Stomach (tissue), 8 donors: ENCODE measurements at regions not wholly inside any gene's neighbourhood (a gene's known extent, or its start where the extent isn't known, plus 50 kb on each side); places are given as distances from the start of the nearest gene placed in this dataset.

ENCODE experiments used
- DNase-seq, 2 donors: peaks; one replicate each; pipeline versions ENCODE4 v3.0.0 to v3.0.0-alpha.2; 2013 to 2019
- H3K27ac ChIP-seq, 5 donors: fragments of 200-600 bp in 4 of 5; sonication (generic) in 4 of 5; one replicate each; pipeline ENCODE4 v1.5.1; 2013 to 2019; ENCODE audit warnings: mild to moderate bottlenecking in 1 of 5, moderate library complexity in 1 of 5
- H3K27me3 ChIP-seq, 3 donors: fragments of 200-600 bp; sonication (generic); one replicate each; pipeline ENCODE4 v1.5.1; 2017 to 2019; ENCODE audit warnings: mixed run types in 1 of 3
- H3K36me3 ChIP-seq, 4 donors: fragments of 200-600 bp; sonication (generic); 1 replicate in 3 of 4; 2 replicates in 1 of 4; pipeline ENCODE4 v1.5.1; 2016 to 2019
- H3K4me1 ChIP-seq, 4 donors: fragments of 200-600 bp; sonication (generic); one replicate each; pipeline ENCODE4 v1.5.1; 2016 to 2019
- H3K4me3 ChIP-seq, 4 donors: fragments of 200-600 bp; sonication (generic) in 3 of 4; one replicate each; pipeline ENCODE4 v1.5.1; 2016 to 2019; ENCODE audit warnings: mild to moderate bottlenecking in 1 of 4
- H3K9me3 ChIP-seq, 4 donors: fragments of 200-600 bp; sonication (generic); one replicate each; pipeline ENCODE4 v1.5.1; 2016 to 2019
- EP300 ChIP-seq: sonication (generic); formaldehyde crosslinking; IDR thresholded peaks from one replicate; pipeline ENCODE4 v1.6.1; 2017; ENCODE audit warnings: antibody characterized with exemption
- POLR2A ChIP-seq, 4 donors: fragments of 450-650 bp; IDR thresholded peaks; one replicate each; pipeline ENCODE4 v1.6.1; 2016; ENCODE audit warnings: antibody characterized with exemption in 4 of 4, control low read depth in 2 of 4, mild to moderate bottlenecking in 1 of 4, moderate library complexity in 1 of 4
- POLR2AphosphoS5 ChIP-seq, 3 donors: sonication (generic); formaldehyde crosslinking; IDR thresholded peaks; one replicate each; pipeline ENCODE4 v1.6.1; 2016; ENCODE audit warnings: antibody characterized with exemption in 3 of 3
- WGBS, 5 donors: extraction: QIAGEN DNeasy Blood & Tissue Kit in 3 of 5; methylation state at CpG; one replicate each; pipeline versions ENCODE4 v1.1.5 to v1.1.7; 2013 to 2018; 5-methylcytosine and 5-hydroxymethylcytosine counted together
- intact Hi-C: fragments of 100-400 bp; cut with DNase I; formaldehyde crosslinking; loops from one replicate; pipeline ENCODE4 v1.15.1; 2023; ENCODE audit warnings: low total_unique reads
- TF ChIP-seq, protein P1 (sequence below), 7 experiments: fragments of 450-650 bp in 4 of 7; fragments of 200-600 bp in 3 of 7; sonication (generic) in 3 of 7; IDR thresholded peaks; one replicate each; pipeline ENCODE4 v1.5.1; 2016 to 2019; ENCODE audit warnings: antibody characterized with exemption in 7 of 7, control low read depth in 2 of 7, mild to moderate bottlenecking in 1 of 7
- donor health status: healthy with polysubstance abuse.
- donor health status: Bipolar disorder and iron deficiency.
- donor health status: healthy.

- no peaks in the 10 kb centered on the region for H3K9me3 ChIP-seq
- no peaks in the 10 kb centered on the region for H3K36me3 ChIP-seq
- DNase-seq: peak in 1 of 2 donors; percentile 67
- no peak overlapping the region for H3K4me3 ChIP-seq
- WGBS, 5 donors: 75 to 84% (median 80%) methylated on average over 27 to 28 of the region's 28 CpGs
- no peak overlapping the region for H3K27ac ChIP-seq
- H3K27me3 ChIP-seq: no peaks in the 10 kb centered on the region
- intact Hi-C loops: no loop called here
- peaks cover 14 to 19% (median 15%) of the 10 kb centered on the region in 4 donors for H3K4me1 ChIP-seq
- TF ChIP-seq POLR2AphosphoS5 (IDR thresholded peaks at IDR 0.05) (no peak), POLR2A (IDR thresholded peaks at IDR 0.05) (no peak), EP300 (no peak)
- TF ChIP-seq, protein P1, sequence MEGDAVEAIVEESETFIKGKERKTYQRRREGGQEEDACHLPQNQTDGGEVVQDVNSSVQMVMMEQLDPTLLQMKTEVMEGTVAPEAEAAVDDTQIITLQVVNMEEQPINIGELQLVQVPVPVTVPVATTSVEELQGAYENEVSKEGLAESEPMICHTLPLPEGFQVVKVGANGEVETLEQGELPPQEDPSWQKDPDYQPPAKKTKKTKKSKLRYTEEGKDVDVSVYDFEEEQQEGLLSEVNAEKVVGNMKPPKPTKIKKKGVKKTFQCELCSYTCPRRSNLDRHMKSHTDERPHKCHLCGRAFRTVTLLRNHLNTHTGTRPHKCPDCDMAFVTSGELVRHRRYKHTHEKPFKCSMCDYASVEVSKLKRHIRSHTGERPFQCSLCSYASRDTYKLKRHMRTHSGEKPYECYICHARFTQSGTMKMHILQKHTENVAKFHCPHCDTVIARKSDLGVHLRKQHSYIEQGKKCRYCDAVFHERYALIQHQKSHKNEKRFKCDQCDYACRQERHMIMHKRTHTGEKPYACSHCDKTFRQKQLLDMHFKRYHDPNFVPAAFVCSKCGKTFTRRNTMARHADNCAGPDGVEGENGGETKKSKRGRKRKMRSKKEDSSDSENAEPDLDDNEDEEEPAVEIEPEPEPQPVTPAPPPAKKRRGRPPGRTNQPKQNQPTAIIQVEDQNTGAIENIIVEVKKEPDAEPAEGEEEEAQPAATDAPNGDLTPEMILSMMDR (IDR thresholded peaks at IDR 0.05): no peak
Measured at GRCh38 chr17:72342627-72343527, 222.1 kb downstream of the SOX9 start.

DNA sequence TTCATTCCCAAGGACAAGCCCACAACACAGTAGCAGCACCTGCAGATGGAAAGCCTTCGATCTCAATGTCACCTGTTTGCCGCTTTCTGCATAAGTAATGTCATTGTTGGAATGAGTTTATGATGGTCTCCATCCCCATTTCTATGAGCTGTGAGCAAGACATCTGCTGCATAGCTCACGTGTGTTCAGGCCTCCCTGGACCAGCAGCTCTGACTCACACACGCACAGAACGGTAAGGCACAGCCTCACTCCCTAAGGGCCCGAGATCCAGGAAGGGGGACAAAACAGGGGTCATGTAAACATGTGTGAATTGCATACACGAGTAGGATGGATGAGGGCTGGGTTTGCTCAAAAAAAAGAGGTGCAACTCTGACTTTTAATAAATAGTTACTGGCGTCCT is 223.1 kb downstream of the SOX9 start:
- WGBS, 5 donors: 67 to 80% (median 79%) methylated on average over 7 to 8 of the region's 8 CpGs

GRCh38 chr17:72344613-72345012 is 223.8 kb downstream of the SOX9 start:
- WGBS, 5 donors: 71 to 89% (median 81%) methylated on average over 5 of the region's 5 CpGs
- no peaks in the 10 kb centered on the region for H3K27me3 ChIP-seq
- DNase-seq: no peak
- H3K36me3 ChIP-seq: no peaks in the 10 kb centered on the region
- H3K27ac ChIP-seq: no peak overlapping the region
- TF ChIP-seq POLR2AphosphoS5 (IDR thresholded peaks at IDR 0.05) (no peak), POLR2A (IDR thresholded peaks at IDR 0.05) (no peak), EP300 (no peak)
- TF ChIP-seq, protein P1 (IDR thresholded peaks at IDR 0.05): no peak
- H3K4me3 ChIP-seq: no peak overlapping the region
- peaks cover 0 to 1% (median under 1%) of the 10 kb centered on the region in 4 donors for H3K4me1 ChIP-seq
- no peaks in the 10 kb centered on the region for H3K9me3 ChIP-seq
- intact Hi-C loops: no loop called here

More for the DNA sequence above, 223.1 kb downstream of the SOX9 start:
- no peak for TF ChIP-seq POLR2A (IDR thresholded peaks at IDR 0.05)
- TF ChIP-seq, protein P1 (IDR thresholded peaks at IDR 0.05): no peak
- no peak for TF ChIP-seq POLR2AphosphoS5 (IDR thresholded peaks at IDR 0.05)
- TF ChIP-seq EP300: no peak
- intact Hi-C loops: no loop called here
- Histone ChIP-seq H3K27me3 (no peaks in the 10 kb centered on the region), H3K4me1 (peaks cover 6 to 8% (median 7%) of the 10 kb centered on the region in 4 donors), H3K9me3 (no peaks in the 10 kb centered on the region), H3K4me3 (no peak overlapping the region), H3K36me3 (no peaks in the 10 kb centered on the region), H3K27ac (no peak overlapping the region)
- no peak for DNase-seq

DNA sequence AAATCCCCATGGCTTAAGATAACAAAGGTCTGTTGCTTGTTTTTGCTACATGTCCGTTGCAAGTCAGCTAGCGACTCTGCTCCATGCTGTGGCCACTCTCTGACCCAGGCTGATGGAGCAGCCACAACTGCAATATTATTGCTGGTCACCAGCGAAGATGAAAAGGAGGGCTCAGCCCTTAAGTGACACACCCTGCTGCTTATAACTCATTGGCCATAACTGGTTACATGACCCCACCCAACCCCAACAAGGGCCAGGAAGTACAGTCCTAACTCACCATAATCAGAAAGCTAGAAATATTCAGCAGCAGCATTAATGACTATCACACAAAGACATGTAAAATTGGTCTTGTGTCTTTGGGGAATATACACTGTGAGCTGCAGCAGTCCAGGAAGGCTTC is 224.3 kb downstream of the SOX9 start:
- Histone ChIP-seq H3K4me3 (no peak overlapping the region), H3K4me1 (no peaks in the 10 kb centered on the region), H3K27ac (no peak overlapping the region), H3K36me3 (no peaks in the 10 kb centered on the region), H3K9me3 (no peaks in the 10 kb centered on the region), H3K27me3 (no peaks in the 10 kb centered on the region)
- no peak for TF ChIP-seq POLR2AphosphoS5 (IDR thresholded peaks at IDR 0.05)
- TF ChIP-seq, protein P1 (IDR thresholded peaks at IDR 0.05): no peak
- no peak for TF ChIP-seq EP300
- no peak for TF ChIP-seq POLR2A (IDR thresholded peaks at IDR 0.05)
- peak in 1 of 2 donors; percentile 19 for DNase-seq
- WGBS, 5 donors: 68 to 95% (median 87%) methylated on average over 3 of the region's 3 CpGs
- intact Hi-C loops: no loop called here
